ENCODE measurements at regions not wholly inside any gene's neighbourhood (a gene's known extent, or its start where the extent isn't known, plus 50 kb on each side); places are given as distances from the start of the nearest gene placed in this dataset.

GRCh38 chr5:169527066-169527465 lies 56.5 kb upstream of the SPDL1 start:
- TF ChIP-seq POLR2AphosphoS5 (IDR thresholded peaks at IDR 0.05) = no peak
- TF ChIP-seq POLR2A (IDR thresholded peaks at IDR 0.05) = no peak
- TF ChIP-seq CTCF (IDR thresholded peaks at IDR 0.05) = no peak

Data from stomach (tissue), 4 donors.